Naive B cell (primary cell): ENCODE measurements at regions not wholly inside any gene's neighbourhood (a gene's known extent, or its start where the extent isn't known, plus 50 kb on each side); places are given as distances from the start of the nearest gene placed in this dataset.

Experiments used
- ATAC-seq, 2 donors: fragments of 150-1000 bp; cut with Tn5 transposase; 2 replicates each; pipeline ENCODE4 v1.10.0; 2021; ENCODE audit warnings: low read depth in 2 of 2, mild to moderate bottlenecking in 2 of 2, moderate library complexity in 2 of 2
- DNase-seq: peaks from one replicate; pipeline ENCODE4 v3.0.0; 2022
- H3K27ac Mint-ChIP-seq, 6 donors: one replicate each; pipeline ENCODE4 v1.8.0; 2020 to 2022; ENCODE audit warnings: mild to moderate bottlenecking in 6 of 6, mixed read lengths in 6 of 6, moderate library complexity in 5 of 6, inconsistent platforms in 2 of 6
- H3K27me3 Mint-ChIP-seq, 3 donors: one replicate each; pipeline ENCODE4 v1.8.0; 2021 to 2022; ENCODE audit warnings: mixed read lengths in 3 of 3, mild to moderate bottlenecking in 1 of 3
- H3K36me3 Mint-ChIP-seq, 2 donors: one replicate each; pipeline ENCODE4 v1.8.0; 2020 to 2022; ENCODE audit warnings: mixed read lengths in 2 of 2, inconsistent platforms in 1 of 2, mild to moderate bottlenecking in 1 of 2
- H3K4me1 Mint-ChIP-seq, 3 donors: one replicate each; pipeline ENCODE4 v1.8.0; 2020 to 2022; ENCODE audit warnings: mixed read lengths in 3 of 3, inconsistent platforms in 1 of 3, mild to moderate bottlenecking in 1 of 3, moderate library complexity in 1 of 3
- H3K4me3 Mint-ChIP-seq, 8 donors: one replicate each; pipeline ENCODE4 v1.8.0; 2020 to 2022; ENCODE audit warnings: mild to moderate bottlenecking in 8 of 8, mixed read lengths in 8 of 8, moderate library complexity in 8 of 8, inconsistent platforms in 2 of 8
- H3K9me3 Mint-ChIP-seq, 7 donors: one replicate each; pipeline ENCODE4 v1.8.0; 2020 to 2022; ENCODE audit warnings: mixed read lengths in 7 of 7, mild to moderate bottlenecking in 5 of 7, inconsistent platforms in 2 of 7, moderate library complexity in 1 of 7

GRCh38 chr4:123966990-123967769, 570.6 kb downstream of the SPRY1 start:
- Mint-ChIP-seq H3K4me3 (no peak overlapping the region), H3K4me1 (no peaks in the 10 kb centered on the region), H3K9me3 (peaks cover 0 to 4% (median 0%) of the 10 kb centered on the region in 7 donors), H3K36me3 (no peaks in the 10 kb centered on the region), H3K27me3 (no peaks in the 10 kb centered on the region), H3K27ac (no peak overlapping the region)
- DNase-seq (no peak), ATAC-seq (no peak)

- no peak overlapping the region for H3K27ac Mint-ChIP-seq
- H3K27me3 Mint-ChIP-seq: no peaks in the 10 kb centered on the region
- H3K4me1 Mint-ChIP-seq: peaks cover 3 to 8% (median 5%) of the 10 kb centered on the region in 3 donors
- H3K36me3 Mint-ChIP-seq: no peaks in the 10 kb centered on the region
- DNase-seq: no peak
- ATAC-seq: no peak
- peaks cover 0 to 4% (median 0%) of the 10 kb centered on the region in 7 donors for H3K9me3 Mint-ChIP-seq
- H3K4me3 Mint-ChIP-seq: no peak overlapping the region
Measured at GRCh38 chr4:123972031-123972430, 575.4 kb downstream of the SPRY1 start.

- Mint-ChIP-seq H3K27ac (no peak overlapping the region), H3K27me3 (no peaks in the 10 kb centered on the region), H3K4me1 (peaks cover 3 to 8% (median 5%) of the 10 kb centered on the region in 3 donors), H3K9me3 (peaks cover under 1 to 14% (median 4%) of the 10 kb centered on the region in 7 donors), H3K4me3 (no peak overlapping the region), H3K36me3 (no peaks in the 10 kb centered on the region)
- DNase-seq (no peak), ATAC-seq (no peak)
Measured at GRCh38 chr4:123974386-123975149, 578.0 kb downstream of the SPRY1 start.

DNA sequence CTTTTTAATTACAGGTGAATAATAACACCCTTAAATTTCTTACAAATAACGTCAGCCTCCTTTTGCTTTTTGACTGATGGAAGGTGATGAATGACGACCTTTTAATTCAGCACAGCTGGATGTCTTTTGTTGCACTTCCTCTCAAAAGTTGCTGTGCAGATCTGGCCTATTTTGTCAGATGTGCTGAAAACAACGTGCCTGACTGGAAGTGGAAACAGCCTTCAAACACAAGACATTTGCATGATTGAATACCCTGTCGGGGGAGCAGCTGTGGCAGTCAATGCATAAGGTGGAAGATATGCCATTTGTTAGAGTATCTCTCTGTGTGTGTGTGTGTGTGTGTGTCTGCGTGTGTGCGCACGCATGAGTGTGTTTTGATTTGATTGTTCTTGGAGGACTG, 579.7 kb downstream of the SPRY1 start:
- H3K4me1 Mint-ChIP-seq: peaks cover 3 to 8% (median 5%) of the 10 kb centered on the region in 3 donors
- H3K4me3 Mint-ChIP-seq: peak overlapping the region in 1 of 8 donors; percentile 4
- H3K27me3 Mint-ChIP-seq: no peaks in the 10 kb centered on the region
- DNase-seq: peak; percentile 23
- H3K9me3 Mint-ChIP-seq: peaks cover 2 to 17% (median 4%) of the 10 kb centered on the region in 7 donors
- H3K27ac Mint-ChIP-seq: peak overlapping the region in 1 of 6 donors; percentile 39
- peak; percentile 40 to 77 for ATAC-seq
- no peaks in the 10 kb centered on the region for H3K36me3 Mint-ChIP-seq

DNA sequence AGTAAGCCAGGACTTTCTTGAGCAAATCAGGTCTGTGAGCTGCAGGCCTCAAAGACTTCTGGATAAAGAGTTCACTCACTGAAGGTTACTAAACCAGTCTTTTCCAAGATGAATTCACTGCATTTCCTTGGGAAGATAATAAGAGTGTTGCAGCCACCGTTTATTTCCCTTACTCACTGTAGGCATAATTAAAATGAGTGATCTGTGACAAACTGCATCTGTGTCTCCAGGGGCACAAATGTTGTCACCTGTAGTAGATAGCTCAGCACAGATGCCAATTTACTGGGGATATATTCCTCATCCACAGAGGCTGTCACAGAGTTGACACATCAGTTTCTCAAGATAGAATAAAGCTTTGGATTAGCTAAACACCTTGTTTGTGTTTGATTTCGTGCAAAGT, 580.2 kb downstream of the SPRY1 start:
- Mint-ChIP-seq H3K4me3 (no peak overlapping the region), H3K36me3 (no peaks in the 10 kb centered on the region), H3K27me3 (no peaks in the 10 kb centered on the region), H3K9me3 (peaks cover 2 to 17% (median 4%) of the 10 kb centered on the region in 7 donors), H3K4me1 (peaks cover 3 to 8% (median 5%) of the 10 kb centered on the region in 3 donors), H3K27ac (no peak overlapping the region)
- DNase-seq (no peak), ATAC-seq (no peak)

DNA sequence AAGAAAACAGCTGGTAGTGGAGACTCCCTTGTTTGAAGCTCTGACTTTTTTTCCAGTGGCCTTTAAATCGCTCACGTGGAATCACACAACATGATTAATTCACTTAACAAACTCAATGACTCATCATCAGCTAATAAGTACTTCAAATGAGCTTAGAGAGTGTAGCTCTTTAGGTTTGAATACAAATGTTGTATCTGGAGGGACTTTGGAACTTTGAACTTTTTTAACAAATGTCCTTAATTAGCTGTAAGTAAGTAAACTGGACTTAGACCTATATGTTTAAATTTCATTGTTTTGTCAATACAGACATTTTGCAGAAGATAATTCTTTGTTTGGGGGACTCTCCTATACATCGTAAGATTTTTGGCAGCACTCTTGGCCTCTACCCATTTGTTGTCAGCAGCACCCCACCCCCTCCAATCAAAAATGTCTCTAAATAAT, 581.1 kb downstream of the SPRY1 start:
- H3K27ac Mint-ChIP-seq: no peak overlapping the region
- H3K4me3 Mint-ChIP-seq: no peak overlapping the region
- no peaks in the 10 kb centered on the region for H3K27me3 Mint-ChIP-seq
- ATAC-seq (no peak), DNase-seq (no peak)
- H3K36me3 Mint-ChIP-seq: no peaks in the 10 kb centered on the region
- H3K4me1 Mint-ChIP-seq: peaks cover 3 to 8% (median 5%) of the 10 kb centered on the region in 3 donors
- peaks cover 2 to 17% (median 4%) of the 10 kb centered on the region in 7 donors for H3K9me3 Mint-ChIP-seq

- Mint-ChIP-seq H3K36me3 (no peaks in the 10 kb centered on the region), H3K4me1 (peaks cover 3 to 8% (median 5%) of the 10 kb centered on the region in 3 donors), H3K27ac (no peak overlapping the region), H3K9me3 (peaks cover 2 to 17% (median 4%) of the 10 kb centered on the region in 7 donors), H3K27me3 (no peaks in the 10 kb centered on the region), H3K4me3 (no peak overlapping the region)
- DNase-seq (no peak), ATAC-seq (no peak)
Measured at GRCh38 chr4:123978637-123979036, 582.0 kb downstream of the SPRY1 start.

GRCh38 chr4:123980736-123981300, 584.2 kb downstream of the SPRY1 start:
- Mint-ChIP-seq H3K9me3 (peaks cover 2 to 17% (median 4%) of the 10 kb centered on the region in 7 donors), H3K4me3 (no peak overlapping the region), H3K4me1 (peaks cover 3 to 8% (median 5%) of the 10 kb centered on the region in 3 donors), H3K27ac (peak overlapping the region in 1 of 6 donors; percentile 14), H3K27me3 (no peaks in the 10 kb centered on the region), H3K36me3 (no peaks in the 10 kb centered on the region)
- ATAC-seq (no peak), DNase-seq (no peak)

DNA sequence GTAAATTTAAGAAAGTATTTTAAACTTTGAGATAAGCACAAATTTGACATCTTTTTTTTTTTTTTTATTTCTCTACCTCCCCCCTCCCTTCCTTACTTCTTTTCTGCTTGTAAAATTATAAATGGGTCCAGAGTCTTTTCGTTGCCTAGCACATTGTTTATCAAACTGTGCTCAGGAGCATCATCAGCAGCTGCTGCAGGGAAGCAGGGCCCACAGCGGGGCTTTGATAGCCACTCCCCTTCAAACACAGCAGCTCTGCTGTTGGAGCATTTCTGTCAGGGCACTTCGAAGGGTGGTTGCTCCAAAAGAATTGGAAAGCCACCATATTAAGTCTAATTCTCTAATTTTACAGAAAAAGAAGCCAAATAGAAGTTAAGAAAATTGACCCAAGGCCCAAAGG, 588.3 kb downstream of the SPRY1 start:
- H3K27me3 Mint-ChIP-seq: no peaks in the 10 kb centered on the region
- H3K36me3 Mint-ChIP-seq: no peaks in the 10 kb centered on the region
- ATAC-seq: no peak
- peaks cover 0 to 2% (median 0%) of the 10 kb centered on the region in 7 donors for H3K9me3 Mint-ChIP-seq
- DNase-seq: no peak
- H3K4me3 Mint-ChIP-seq: no peak overlapping the region
- H3K27ac Mint-ChIP-seq: peak overlapping the region in 1 of 6 donors; percentile 78
- H3K4me1 Mint-ChIP-seq: no peaks in the 10 kb centered on the region

- H3K27ac Mint-ChIP-seq: peak overlapping the region in 1 of 6 donors; percentile 38
- ATAC-seq (no peak), DNase-seq (no peak)
- no peak overlapping the region for H3K4me3 Mint-ChIP-seq
- H3K36me3 Mint-ChIP-seq: no peaks in the 10 kb centered on the region
- no peaks in the 10 kb centered on the region for H3K4me1 Mint-ChIP-seq
- no peaks in the 10 kb centered on the region for H3K27me3 Mint-ChIP-seq
- H3K9me3 Mint-ChIP-seq: peaks cover 0 to 2% (median 0%) of the 10 kb centered on the region in 7 donors
Measured at GRCh38 chr4:123986268-123986798, 589.7 kb downstream of the SPRY1 start.

DNA sequence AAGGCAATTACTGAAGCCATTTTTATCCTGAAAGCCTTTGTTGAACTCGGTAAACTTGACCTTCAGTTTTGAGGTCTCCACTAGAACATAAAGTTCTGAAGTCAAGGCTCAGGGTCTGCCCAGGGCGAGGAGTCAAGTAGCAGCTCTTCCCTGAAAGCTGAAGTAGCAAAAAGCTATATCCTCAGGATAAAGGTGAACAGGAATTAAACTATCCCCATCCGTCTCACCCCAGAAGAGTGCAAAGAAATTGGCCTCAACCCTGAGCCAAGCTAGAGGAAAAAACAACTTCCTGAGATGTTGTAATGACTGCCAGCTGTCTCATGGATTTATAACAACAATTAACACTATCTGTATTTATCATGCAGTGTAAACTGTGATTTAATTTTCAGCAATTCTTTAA, 590.8 kb downstream of the SPRY1 start:
- no peaks in the 10 kb centered on the region for H3K4me1 Mint-ChIP-seq
- H3K27ac Mint-ChIP-seq: no peak overlapping the region
- no peak for DNase-seq
- ATAC-seq: no peak
- H3K36me3 Mint-ChIP-seq: no peaks in the 10 kb centered on the region
- H3K27me3 Mint-ChIP-seq: no peaks in the 10 kb centered on the region
- peaks cover 0 to 3% (median 2%) of the 10 kb centered on the region in 7 donors for H3K9me3 Mint-ChIP-seq
- H3K4me3 Mint-ChIP-seq: no peak overlapping the region

GRCh38 chr4:123990310-123990870, 593.8 kb downstream of the SPRY1 start:
- DNase-seq (no peak), ATAC-seq (no peak)
- Mint-ChIP-seq H3K36me3 (no peaks in the 10 kb centered on the region), H3K4me1 (no peaks in the 10 kb centered on the region), H3K27ac (no peak overlapping the region), H3K27me3 (no peaks in the 10 kb centered on the region), H3K9me3 (peaks cover 0 to 5% (median 0%) of the 10 kb centered on the region in 7 donors), H3K4me3 (no peak overlapping the region)

DNA sequence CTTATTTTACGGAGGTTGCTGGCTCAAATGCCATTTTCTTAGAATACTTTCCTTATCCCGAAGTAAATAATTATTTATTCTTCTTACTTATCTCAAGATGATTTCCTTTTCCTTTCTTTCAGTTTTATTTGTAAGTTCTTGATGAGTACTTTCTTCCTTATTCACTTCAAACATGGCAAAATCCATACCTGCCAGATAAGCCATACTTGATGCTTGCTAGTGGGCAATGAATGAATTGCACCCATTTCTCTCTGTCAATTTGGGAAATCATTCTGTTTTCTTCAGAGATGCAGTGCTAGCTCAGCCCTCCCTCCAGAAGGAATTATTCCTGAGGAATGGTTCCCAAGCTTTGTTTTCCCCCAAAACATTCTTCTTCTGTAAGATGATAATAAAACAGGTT, 598.3 kb downstream of the SPRY1 start:
- Mint-ChIP-seq H3K27ac (no peak overlapping the region), H3K4me3 (no peak overlapping the region), H3K27me3 (no peaks in the 10 kb centered on the region), H3K36me3 (no peaks in the 10 kb centered on the region), H3K9me3 (peaks cover 0 to 5% (median 0%) of the 10 kb centered on the region in 7 donors), H3K4me1 (no peaks in the 10 kb centered on the region)
- no peak for ATAC-seq
- DNase-seq: no peak
